ENCODE measurements at regions not wholly inside any gene's neighbourhood (a gene's known extent, or its start where the extent isn't known, plus 50 kb on each side); places are given as distances from the start of the nearest gene placed in this dataset.
A peak's percentile ranks its signal among the peaks of the same experiment; 100 is the strongest.

- H3K4me3 ChIP-seq (ENCODE audit: control insufficient read depth, low read depth, low read length), result no peak overlapping the region
- no peak for TF ChIP-seq CTCF (conservative IDR thresholded peaks at IDR 0.05; ENCODE audit: control insufficient read depth, insufficient read depth, low read depth, low read length)
- DNase-seq (ENCODE audit: low read depth), result no peak
These were observed 295.4 kb upstream of the NPSR1 start for GRCh38 chr7:34362621-34363020.

- no peak overlapping the region for H3K4me3 ChIP-seq (ENCODE audit: control insufficient read depth, low read depth, low read length)
- DNase-seq (ENCODE audit: low read depth), result no peak
- TF ChIP-seq CTCF (conservative IDR thresholded peaks at IDR 0.05; ENCODE audit: control insufficient read depth, insufficient read depth, low read depth, low read length), result no peak
These were observed 293.9 kb upstream of the NPSR1 start for GRCh38 chr7:34364130-34364529.

DNA sequence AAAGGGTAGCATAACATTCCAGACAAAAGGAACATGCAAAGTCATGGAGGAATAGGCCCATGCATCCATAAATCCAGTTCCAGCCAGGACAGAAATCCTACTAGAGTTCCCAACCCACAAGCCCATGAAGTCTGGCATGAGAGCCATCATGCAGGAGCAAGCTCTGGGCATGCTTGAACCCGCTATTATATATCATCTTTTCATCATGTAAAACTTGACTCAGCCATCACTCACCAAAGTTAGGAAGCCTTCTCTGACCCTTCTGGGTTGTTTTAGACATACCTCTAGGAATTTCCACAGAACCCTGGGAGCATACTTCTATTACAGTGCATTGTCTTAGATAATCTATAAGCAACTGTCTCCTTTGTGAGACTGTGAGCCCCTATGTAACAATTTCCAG, 293.0 kb upstream of the NPSR1 start:
- H3K4me3 ChIP-seq (ENCODE audit: control insufficient read depth, low read depth, low read length), result no peak overlapping the region
- DNase-seq (ENCODE audit: low read depth), result no peak
- no peak for TF ChIP-seq CTCF (conservative IDR thresholded peaks at IDR 0.05; ENCODE audit: control insufficient read depth, insufficient read depth, low read depth, low read length)

DNA sequence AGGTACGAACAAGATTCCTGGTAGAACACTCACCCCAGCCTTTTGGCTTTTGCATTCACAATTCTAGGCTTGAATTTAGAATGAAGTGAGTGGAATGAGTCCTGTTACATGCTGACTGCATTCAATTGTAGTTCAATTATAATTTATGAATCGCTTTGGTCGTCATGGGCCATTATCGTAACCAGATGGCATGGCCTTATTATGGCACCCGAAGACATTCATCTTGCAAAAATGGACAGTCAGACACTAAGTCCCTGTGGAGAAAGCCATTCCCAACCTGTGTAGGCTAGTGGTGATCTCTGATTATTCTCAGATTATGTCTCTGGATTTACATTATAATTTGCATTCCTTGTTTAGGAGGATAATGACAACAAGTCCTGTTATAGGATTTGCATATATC, 292.4 kb upstream of the NPSR1 start:
- no peak overlapping the region for H3K4me3 ChIP-seq (ENCODE audit: control insufficient read depth, low read depth, low read length)
- TF ChIP-seq CTCF (conservative IDR thresholded peaks at IDR 0.05; ENCODE audit: control insufficient read depth, insufficient read depth, low read depth, low read length), result no peak
- no peak for DNase-seq (ENCODE audit: low read depth)

DNA sequence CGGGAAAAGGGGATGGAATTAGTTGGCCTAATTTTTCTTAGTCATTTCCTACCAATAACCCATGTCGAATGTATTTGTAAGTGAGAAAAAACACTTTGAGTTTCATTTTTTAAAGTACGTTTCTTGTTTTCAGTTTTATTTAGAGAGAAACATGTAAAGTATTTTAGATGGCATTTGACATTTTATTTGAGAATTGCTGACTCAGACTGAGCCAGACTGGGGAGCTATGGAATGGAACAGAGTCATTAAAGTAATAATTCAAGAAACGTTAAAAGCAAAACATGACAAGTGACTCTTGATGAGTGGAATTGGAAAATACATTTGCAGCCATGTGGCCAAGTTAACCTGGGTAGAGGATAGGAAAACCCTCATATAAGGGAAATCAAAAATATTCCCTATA, 286.1 kb upstream of the NPSR1 start:
- TF ChIP-seq CTCF (conservative IDR thresholded peaks at IDR 0.05; ENCODE audit: control insufficient read depth, insufficient read depth, low read depth, low read length), result no peak
- DNase-seq (ENCODE audit: low read depth), result no peak
- no peak overlapping the region for H3K4me3 ChIP-seq (ENCODE audit: control insufficient read depth, low read depth, low read length)

GRCh38 chr7:34373940-34374339, 284.1 kb upstream of the NPSR1 start:
- no peak overlapping the region for H3K4me3 ChIP-seq (ENCODE audit: control insufficient read depth, low read depth, low read length)
- no peak for TF ChIP-seq CTCF (conservative IDR thresholded peaks at IDR 0.05; ENCODE audit: control insufficient read depth, insufficient read depth, low read depth, low read length)
- peak; percentile 45 for DNase-seq (ENCODE audit: low read depth)

GRCh38 chr7:34382166-34382893, 275.7 kb upstream of the NPSR1 start:
- no peak overlapping the region for H3K4me3 ChIP-seq (ENCODE audit: control insufficient read depth, low read depth, low read length)
- TF ChIP-seq CTCF (conservative IDR thresholded peaks at IDR 0.05; ENCODE audit: control insufficient read depth, insufficient read depth, low read depth, low read length), result no peak
- DNase-seq (ENCODE audit: low read depth), result no peak

Data from fibroblast of mammary gland (primary cell).